ENCODE measurements at regions not wholly inside any gene's neighbourhood (a gene's known extent, or its start where the extent isn't known, plus 50 kb on each side); places are given as distances from the start of the nearest gene placed in this dataset.

GRCh38 chr2:108067820-108068405 lies 81.6 kb downstream of the SLC5A7 start:
- Histone ChIP-seq H3K27ac (ENCODE audit: low read length) (no peak overlapping the region), H3K4me1 (ENCODE audit: insufficient read depth, low read length) (no peaks in the 10 kb centered on the region), H3K36me3 (ENCODE audit: insufficient read depth, low read depth, low read length) (no peaks in the 10 kb centered on the region)

DNA sequence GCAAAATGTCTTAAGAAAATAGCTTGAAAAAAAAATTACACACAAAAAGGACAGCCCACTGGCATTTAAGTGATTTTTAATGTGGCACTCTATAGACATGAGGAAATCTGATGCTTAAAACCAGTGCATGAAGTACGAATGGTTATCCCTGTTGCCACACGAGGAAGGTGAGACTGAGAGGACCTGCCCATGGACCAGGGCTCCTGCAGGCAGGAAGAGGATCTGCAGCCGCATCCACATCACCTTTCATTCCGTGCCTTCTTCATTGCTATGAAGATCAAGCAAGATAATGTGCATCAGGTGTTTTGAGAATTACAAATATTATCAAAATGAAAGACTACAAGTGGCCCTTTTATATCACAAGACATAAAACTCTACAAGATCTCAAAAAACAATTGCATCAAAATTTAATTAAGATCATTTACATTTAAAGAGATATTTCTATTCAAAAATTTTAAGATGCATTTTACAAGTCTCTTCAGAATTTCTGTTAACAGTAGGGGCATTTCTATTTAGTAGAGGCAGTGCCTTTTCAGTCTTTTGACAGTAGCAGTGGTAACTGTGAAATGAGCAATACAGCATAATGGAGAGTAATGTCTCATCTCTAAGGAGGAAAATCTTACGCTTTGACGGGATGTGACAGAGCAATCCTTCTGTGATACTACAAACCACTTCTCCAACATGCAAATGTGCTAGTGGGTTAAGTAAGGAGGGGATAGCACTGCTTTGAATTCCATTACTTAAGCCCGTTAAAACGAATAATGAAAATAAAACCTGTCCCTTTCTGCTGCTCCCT lies 83.4 kb downstream of the SLC5A7 start:
- Histone ChIP-seq H3K36me3 (ENCODE audit: insufficient read depth, low read depth, low read length) (no peaks in the 10 kb centered on the region), H3K4me1 (ENCODE audit: insufficient read depth, low read length) (no peaks in the 10 kb centered on the region), H3K9me3 (ENCODE audit: insufficient read depth, low read depth, low read length) (no peaks in the 10 kb centered on the region), H3K27ac (ENCODE audit: low read length) (no peak overlapping the region), H3K27me3 (ENCODE audit: insufficient read depth, low read length) (no peaks in the 10 kb centered on the region), H3K9ac (ENCODE audit: low read depth, low read length) (no peak overlapping the region), H3K4me3 (ENCODE audit: low read length) (no peak overlapping the region)

More at GRCh38 chr2:108067820-108068405, 81.6 kb downstream of the SLC5A7 start:
- no peak overlapping the region for H3K4me3 ChIP-seq (ENCODE audit: low read length)
- no peak overlapping the region for H3K9ac ChIP-seq (ENCODE audit: low read depth, low read length)
- no peaks in the 10 kb centered on the region for H3K9me3 ChIP-seq (ENCODE audit: insufficient read depth, low read depth, low read length)
- no peaks in the 10 kb centered on the region for H3K27me3 ChIP-seq (ENCODE audit: insufficient read depth, low read length)

- Histone ChIP-seq H3K36me3 (ENCODE audit: insufficient read depth, low read depth, low read length) (no peaks in the 10 kb centered on the region), H3K4me1 (ENCODE audit: insufficient read depth, low read length) (no peaks in the 10 kb centered on the region)
Observed at GRCh38 chr2:108073415-108074072, 87.2 kb downstream of the SLC5A7 start.

GRCh38 chr2:108074150-108074549 lies 87.8 kb downstream of the SLC5A7 start:
- H3K27ac ChIP-seq (ENCODE audit: low read length): no peak overlapping the region
- H3K4me1 ChIP-seq (ENCODE audit: insufficient read depth, low read length): no peaks in the 10 kb centered on the region
- no peaks in the 10 kb centered on the region for H3K27me3 ChIP-seq (ENCODE audit: insufficient read depth, low read length)
- no peaks in the 10 kb centered on the region for H3K9me3 ChIP-seq (ENCODE audit: insufficient read depth, low read depth, low read length)
- no peak overlapping the region for H3K4me3 ChIP-seq (ENCODE audit: low read length)
- no peaks in the 10 kb centered on the region for H3K36me3 ChIP-seq (ENCODE audit: insufficient read depth, low read depth, low read length)
- H3K9ac ChIP-seq (ENCODE audit: low read depth, low read length): no peak overlapping the region

More at GRCh38 chr2:108073415-108074072, 87.2 kb downstream of the SLC5A7 start:
- no peak overlapping the region for H3K9ac ChIP-seq (ENCODE audit: low read depth, low read length)
- no peaks in the 10 kb centered on the region for H3K27me3 ChIP-seq (ENCODE audit: insufficient read depth, low read length)
- H3K9me3 ChIP-seq (ENCODE audit: insufficient read depth, low read depth, low read length): no peaks in the 10 kb centered on the region
- no peak overlapping the region for H3K4me3 ChIP-seq (ENCODE audit: low read length)
- H3K27ac ChIP-seq (ENCODE audit: low read length): no peak overlapping the region

DNA sequence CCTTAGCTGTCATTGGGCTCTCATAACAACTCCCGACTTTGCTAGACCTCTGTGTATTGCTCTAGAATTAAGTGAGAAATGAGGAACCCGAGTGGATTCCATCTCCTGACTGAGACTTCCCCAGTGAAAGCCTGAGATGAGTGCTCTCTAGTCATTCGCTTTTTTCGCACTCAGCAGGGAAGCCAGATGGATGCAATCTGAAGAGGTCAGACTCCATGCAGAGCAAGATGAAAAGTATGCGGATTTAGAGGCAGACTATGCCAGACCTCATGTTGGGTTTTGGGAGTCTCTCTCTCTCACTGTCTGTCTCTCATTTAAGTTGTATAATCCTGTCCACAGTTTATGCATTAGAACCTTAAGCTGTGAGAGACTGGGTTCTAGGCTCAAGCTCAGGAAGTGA lies 88.6 kb downstream of the SLC5A7 start:
- no peaks in the 10 kb centered on the region for H3K27me3 ChIP-seq (ENCODE audit: insufficient read depth, low read length)

GRCh38 chr2:108076527-108076926 lies 90.2 kb downstream of the SLC5A7 start:
- Histone ChIP-seq H3K4me1 (ENCODE audit: insufficient read depth, low read length) (no peaks in the 10 kb centered on the region), H3K9ac (ENCODE audit: low read depth, low read length) (no peak overlapping the region)

More for the DNA sequence above, 88.6 kb downstream of the SLC5A7 start:
- no peaks in the 10 kb centered on the region for H3K9me3 ChIP-seq (ENCODE audit: insufficient read depth, low read depth, low read length)
- no peaks in the 10 kb centered on the region for H3K4me1 ChIP-seq (ENCODE audit: insufficient read depth, low read length)
- no peak overlapping the region for H3K27ac ChIP-seq (ENCODE audit: low read length)
- no peak overlapping the region for H3K4me3 ChIP-seq (ENCODE audit: low read length)
- H3K9ac ChIP-seq (ENCODE audit: low read depth, low read length): no peak overlapping the region
- no peaks in the 10 kb centered on the region for H3K36me3 ChIP-seq (ENCODE audit: insufficient read depth, low read depth, low read length)

GRCh38 chr2:108079736-108080135 lies 93.4 kb downstream of the SLC5A7 start:
- Histone ChIP-seq H3K9me3 (ENCODE audit: insufficient read depth, low read depth, low read length) (no peaks in the 10 kb centered on the region), H3K27ac (ENCODE audit: low read length) (no peak overlapping the region), H3K27me3 (ENCODE audit: insufficient read depth, low read length) (no peaks in the 10 kb centered on the region), H3K36me3 (ENCODE audit: insufficient read depth, low read depth, low read length) (no peaks in the 10 kb centered on the region), H3K9ac (ENCODE audit: low read depth, low read length) (no peak overlapping the region), H3K4me3 (ENCODE audit: low read length) (no peak overlapping the region), H3K4me1 (ENCODE audit: insufficient read depth, low read length) (no peaks in the 10 kb centered on the region)

More at GRCh38 chr2:108076527-108076926, 90.2 kb downstream of the SLC5A7 start:
- Histone ChIP-seq H3K9me3 (ENCODE audit: insufficient read depth, low read depth, low read length) (no peaks in the 10 kb centered on the region), H3K27ac (ENCODE audit: low read length) (no peak overlapping the region), H3K4me3 (ENCODE audit: low read length) (no peak overlapping the region), H3K36me3 (ENCODE audit: insufficient read depth, low read depth, low read length) (no peaks in the 10 kb centered on the region), H3K27me3 (ENCODE audit: insufficient read depth, low read length) (no peaks in the 10 kb centered on the region)

DNA sequence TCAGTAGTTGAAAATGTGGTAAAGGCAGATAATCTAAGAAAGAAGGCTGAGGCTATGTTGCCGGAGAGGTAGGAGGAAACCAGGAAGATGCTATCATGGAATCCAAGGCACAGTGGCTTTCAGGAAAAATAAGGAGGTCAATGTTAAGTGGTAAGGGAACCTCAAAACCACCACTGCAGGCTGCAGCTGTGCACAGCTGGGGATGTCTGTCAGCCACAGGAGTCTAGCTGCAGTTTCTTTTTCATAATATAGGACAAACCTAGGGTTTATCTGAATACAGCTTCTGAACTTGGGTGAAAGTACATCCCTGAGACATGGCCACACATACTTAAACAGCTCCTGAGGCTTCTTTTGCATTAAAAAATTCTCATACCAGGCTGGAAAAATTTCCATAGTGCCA lies 93.9 kb downstream of the SLC5A7 start:
- no peak overlapping the region for H3K4me3 ChIP-seq (ENCODE audit: low read length)
- no peaks in the 10 kb centered on the region for H3K36me3 ChIP-seq (ENCODE audit: insufficient read depth, low read depth, low read length)
- H3K9me3 ChIP-seq (ENCODE audit: insufficient read depth, low read depth, low read length): no peaks in the 10 kb centered on the region
- H3K9ac ChIP-seq (ENCODE audit: low read depth, low read length): no peak overlapping the region
- H3K27me3 ChIP-seq (ENCODE audit: insufficient read depth, low read length): no peaks in the 10 kb centered on the region
- H3K27ac ChIP-seq (ENCODE audit: low read length): no peak overlapping the region
- no peaks in the 10 kb centered on the region for H3K4me1 ChIP-seq (ENCODE audit: insufficient read depth, low read length)

- no peaks in the 10 kb centered on the region for H3K9me3 ChIP-seq (ENCODE audit: insufficient read depth, low read depth, low read length)
- no peak overlapping the region for H3K4me3 ChIP-seq (ENCODE audit: low read length)
- no peaks in the 10 kb centered on the region for H3K27me3 ChIP-seq (ENCODE audit: insufficient read depth, low read length)
- no peak overlapping the region for H3K27ac ChIP-seq (ENCODE audit: low read length)
- no peaks in the 10 kb centered on the region for H3K36me3 ChIP-seq (ENCODE audit: insufficient read depth, low read depth, low read length)
- no peaks in the 10 kb centered on the region for H3K4me1 ChIP-seq (ENCODE audit: insufficient read depth, low read length)
- no peak overlapping the region for H3K9ac ChIP-seq (ENCODE audit: low read depth, low read length)
Observed at GRCh38 chr2:108082978-108083377, 96.7 kb downstream of the SLC5A7 start.

DNA sequence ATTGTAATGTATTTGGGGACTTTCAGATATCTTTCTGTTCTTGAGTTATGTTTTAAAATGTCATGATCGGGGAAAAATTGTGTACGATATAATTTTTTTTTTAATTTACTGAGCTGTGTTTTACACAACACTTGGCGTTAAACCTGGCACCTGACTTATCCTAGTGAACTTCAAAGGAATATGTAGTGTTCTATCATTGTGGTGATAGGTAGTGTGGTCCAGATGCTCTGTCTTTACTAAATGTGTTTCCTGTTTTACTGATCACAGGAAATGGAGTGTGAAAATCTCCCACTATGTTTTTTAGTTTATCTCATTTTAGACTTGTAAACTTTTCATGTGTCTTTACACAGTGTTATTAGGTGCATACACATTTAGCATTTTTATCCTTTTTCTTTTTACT lies 98.0 kb downstream of the SLC5A7 start:
- Histone ChIP-seq H3K4me1 (ENCODE audit: insufficient read depth, low read length) (no peaks in the 10 kb centered on the region), H3K27ac (ENCODE audit: low read length) (no peak overlapping the region), H3K4me3 (ENCODE audit: low read length) (no peak overlapping the region), H3K9ac (ENCODE audit: low read depth, low read length) (no peak overlapping the region), H3K9me3 (ENCODE audit: insufficient read depth, low read depth, low read length) (no peaks in the 10 kb centered on the region), H3K27me3 (ENCODE audit: insufficient read depth, low read length) (no peaks in the 10 kb centered on the region), H3K36me3 (ENCODE audit: insufficient read depth, low read depth, low read length) (no peaks in the 10 kb centered on the region)

DNA sequence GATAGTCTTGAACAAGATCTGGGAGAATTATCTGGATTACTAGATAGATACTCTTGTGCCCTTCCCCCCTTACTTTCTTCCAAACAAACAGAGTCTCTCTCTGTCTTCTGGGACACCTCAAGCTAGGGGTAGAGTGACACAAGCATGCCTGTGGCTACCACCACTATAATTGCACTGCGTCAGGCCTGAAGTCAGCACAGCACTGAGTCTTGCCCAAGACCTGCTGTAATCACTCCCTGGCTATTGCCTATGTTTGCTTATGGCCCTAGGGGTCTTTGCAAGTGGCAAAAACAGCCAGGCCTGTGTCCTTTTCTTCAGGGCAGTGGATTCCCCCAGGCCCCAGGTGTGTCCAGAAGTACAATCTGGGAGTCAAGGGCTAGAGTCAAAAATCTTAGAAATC lies 106.6 kb downstream of the SLC5A7 start:
- no peaks in the 10 kb centered on the region for H3K4me1 ChIP-seq (ENCODE audit: insufficient read depth, low read length)
- H3K27me3 ChIP-seq (ENCODE audit: insufficient read depth, low read length): no peaks in the 10 kb centered on the region
- H3K9me3 ChIP-seq (ENCODE audit: insufficient read depth, low read depth, low read length): no peaks in the 10 kb centered on the region
- no peak overlapping the region for H3K27ac ChIP-seq (ENCODE audit: low read length)
- no peak overlapping the region for H3K4me3 ChIP-seq (ENCODE audit: low read length)
- H3K36me3 ChIP-seq (ENCODE audit: insufficient read depth, low read depth, low read length): no peaks in the 10 kb centered on the region
- no peak overlapping the region for H3K9ac ChIP-seq (ENCODE audit: low read depth, low read length)

DNA sequence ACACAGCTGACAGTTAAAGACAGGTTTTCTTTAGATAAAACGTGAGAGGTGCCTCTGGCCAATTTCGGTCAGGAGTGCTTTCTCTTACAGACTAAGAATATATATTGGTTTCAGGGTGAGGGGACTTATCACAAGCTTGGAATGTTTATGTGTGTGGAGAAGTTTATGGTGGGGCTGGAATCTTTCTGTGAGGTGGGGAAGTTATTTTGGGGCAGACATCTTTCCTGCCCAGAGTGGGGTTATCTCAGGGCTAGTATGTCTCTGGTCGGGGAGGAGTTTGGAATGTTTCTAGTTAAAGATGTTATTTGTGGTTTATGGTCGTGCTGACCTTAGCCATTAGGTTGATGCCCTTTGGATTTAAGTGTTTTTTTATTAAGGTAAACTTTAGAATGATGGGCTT lies 115.2 kb downstream of the SLC5A7 start:
- Histone ChIP-seq H3K9ac (ENCODE audit: low read depth, low read length) (no peak overlapping the region), H3K27me3 (ENCODE audit: insufficient read depth, low read length) (peaks cover 10% of the 10 kb centered on the region), H3K27ac (ENCODE audit: low read length) (no peak overlapping the region), H3K4me1 (ENCODE audit: insufficient read depth, low read length) (peaks cover 10% of the 10 kb centered on the region), H3K4me3 (ENCODE audit: low read length) (no peak overlapping the region), H3K36me3 (ENCODE audit: insufficient read depth, low read depth, low read length) (no peaks in the 10 kb centered on the region), H3K9me3 (ENCODE audit: insufficient read depth, low read depth, low read length) (peaks cover 3% of the 10 kb centered on the region; the same call in 1 of the 2 replicates)

Data from iPS-20b (cell line).